HEK293 (cell line): ENCODE measurements at regions not wholly inside any gene's neighbourhood (a gene's known extent, or its start where the extent isn't known, plus 50 kb on each side); places are given as distances from the start of the nearest gene placed in this dataset.

Experiments used
- CTCF ChIA-PET: fragments of 350-600 bp; formaldehyde crosslinking; extraction: SDS; loops from one replicate; lab custom pipeline; 2021; ENCODE audit warnings: antibody characterized with exemption; lab: Yijun Ruan, JAX
- POLR2A ChIA-PET: fragments of 300-600 bp; formaldehyde crosslinking; extraction: SDS; loops from one replicate; lab custom pipeline; 2020; ENCODE audit warnings: antibody characterized with exemption, inconsistent platforms; lab: Yijun Ruan, JAX
- H3K27ac ChIP-seq: fragments of 200-500 bp; sonication (Bioruptor generic); 2 replicates; pipeline ENCODE4 v1.5.1; 2014; ENCODE audit warnings: low read depth, low read length, control low read depth, inconsistent platforms; ENCODE audit errors: extremely low read depth
- H3K36me3 ChIP-seq, 2 experiments: fragments of 200-500 bp in 1 of 2; sonication (Bioruptor generic) in 1 of 2; 1 replicate in 1 of 2; 2 replicates in 1 of 2; pipeline ENCODE4 v1.5.1; 2014 to 2017; ENCODE audit warnings: inconsistent platforms in 2 of 2, low read length in 2 of 2; ENCODE audit not compliant: control insufficient read depth in 2 of 2, insufficient read depth in 1 of 2
- H3K4me1 ChIP-seq: fragments of 200-500 bp; sonication (Bioruptor generic); 2 replicates; pipeline ENCODE4 v1.5.1; 2014; ENCODE audit warnings: mild to moderate bottlenecking, low read length, inconsistent platforms; ENCODE audit not compliant: control insufficient read depth, insufficient read depth
- H3K4me3 ChIP-seq: 2 replicates; pipeline ENCODE4 v1.5.1; 2011; ENCODE audit warnings: low read depth, mild to moderate bottlenecking, control low read depth, low read length, moderate library complexity
- H3K9me3 ChIP-seq: fragments of 200-500 bp; sonication (Bioruptor generic); 2 replicates; pipeline ENCODE4 v1.5.1; 2014; ENCODE audit warnings: low read depth, low read length, inconsistent platforms; ENCODE audit not compliant: control insufficient read depth, insufficient read depth
- ELK4 ChIP-seq: IDR thresholded peaks from 2 replicates; pipeline ENCODE4 v1.6.1; 2011; ENCODE audit warnings: mild to moderate bottlenecking, low read depth, low read length, borderline replicate concordance
- MYNN ChIP-seq: fragments of 450-650 bp; formaldehyde crosslinking; IDR thresholded peaks from 2 replicates; pipeline ENCODE4 v1.5.1; 2016; ENCODE audit warnings: missing biosample characterization, missing genetic modification characterization, borderline replicate concordance
- OSR2 ChIP-seq: fragments of 450-650 bp; formaldehyde crosslinking; IDR thresholded peaks from 2 replicates; pipeline ENCODE4 v1.5.1; 2016; ENCODE audit warnings: missing biosample characterization, missing genetic modification characterization
- RBAK ChIP-seq: fragments of 450-650 bp; formaldehyde crosslinking; IDR thresholded peaks from 2 replicates; pipeline ENCODE4 v1.5.1; 2016; ENCODE audit warnings: missing biosample characterization, missing genetic modification characterization
- SETDB1 ChIP-seq: IDR thresholded peaks from one replicate; pipeline ENCODE4 v1.6.1; 2017; ENCODE audit warnings: mild to moderate bottlenecking, low read length, moderate library complexity, mixed read lengths; ENCODE audit not compliant: insufficient read length
- SP2 ChIP-seq: fragments of 450-650 bp; formaldehyde crosslinking; IDR thresholded peaks from 2 replicates; pipeline ENCODE4 v1.5.1; 2016; ENCODE audit warnings: missing biosample characterization, missing genetic modification characterization
- TSHZ1 ChIP-seq: fragments of 450-650 bp; formaldehyde crosslinking; IDR thresholded peaks from 2 replicates; pipeline ENCODE4 v1.5.1; 2016; ENCODE audit warnings: missing biosample characterization, missing genetic modification characterization, borderline replicate concordance
- YY2 ChIP-seq: fragments of 450-650 bp; formaldehyde crosslinking; IDR thresholded peaks from 2 replicates; pipeline ENCODE4 v1.5.1; 2016; ENCODE audit warnings: missing biosample characterization, missing genetic modification characterization
- ZBTB21 ChIP-seq: fragments of 450-650 bp; formaldehyde crosslinking; IDR thresholded peaks from 2 replicates; pipeline ENCODE4 v1.5.1; 2017; ENCODE audit warnings: missing biosample characterization, missing genetic modification characterization
- ZBTB8A ChIP-seq: fragments of 450-650 bp; formaldehyde crosslinking; IDR thresholded peaks from 2 replicates; pipeline ENCODE4 v1.5.1; 2016; ENCODE audit warnings: missing biosample characterization, missing genetic modification characterization
- ZFP41 ChIP-seq: fragments of 450-650 bp; formaldehyde crosslinking; IDR thresholded peaks from 2 replicates; pipeline ENCODE4 v1.5.1; 2016; ENCODE audit warnings: missing biosample characterization, missing genetic modification characterization, borderline replicate concordance
- ZNF202 ChIP-seq: fragments of 450-650 bp; formaldehyde crosslinking; IDR thresholded peaks from 2 replicates; pipeline ENCODE4 v1.5.1; 2016; ENCODE audit warnings: missing biosample characterization, missing genetic modification characterization, borderline replicate concordance
- ZNF302 ChIP-seq: fragments of 450-650 bp; formaldehyde crosslinking; IDR thresholded peaks from 2 replicates; pipeline ENCODE4 v1.5.1; 2016; ENCODE audit warnings: missing biosample characterization, missing genetic modification characterization, low read depth
- ZNF404 ChIP-seq: fragments of 450-650 bp; formaldehyde crosslinking; IDR thresholded peaks from 2 replicates; pipeline ENCODE4 v1.5.1; 2017; ENCODE audit warnings: missing biosample characterization, missing genetic modification characterization
- ZNF610 ChIP-seq: fragments of 450-650 bp; formaldehyde crosslinking; IDR thresholded peaks from 2 replicates; pipeline ENCODE4 v1.5.1; 2016; ENCODE audit warnings: missing biosample characterization, missing genetic modification characterization, borderline replicate concordance
- ZNF785 ChIP-seq: fragments of 450-650 bp; formaldehyde crosslinking; IDR thresholded peaks from 2 replicates; pipeline ENCODE4 v1.5.1; 2016; ENCODE audit warnings: missing biosample characterization, missing genetic modification characterization
- TF ChIP-seq, protein P1 (sequence below): fragments of 450-650 bp; formaldehyde crosslinking; IDR thresholded peaks from 2 replicates; pipeline ENCODE4 v1.5.1; 2016; ENCODE audit warnings: missing biosample characterization, missing genetic modification characterization
- TF ChIP-seq, protein P2 (sequence below): fragments of 450-650 bp; IDR thresholded peaks from 2 replicates; pipeline ENCODE4 v1.5.1; 2018; ENCODE audit warnings: missing biosample characterization, missing genetic modification characterization

DNA sequence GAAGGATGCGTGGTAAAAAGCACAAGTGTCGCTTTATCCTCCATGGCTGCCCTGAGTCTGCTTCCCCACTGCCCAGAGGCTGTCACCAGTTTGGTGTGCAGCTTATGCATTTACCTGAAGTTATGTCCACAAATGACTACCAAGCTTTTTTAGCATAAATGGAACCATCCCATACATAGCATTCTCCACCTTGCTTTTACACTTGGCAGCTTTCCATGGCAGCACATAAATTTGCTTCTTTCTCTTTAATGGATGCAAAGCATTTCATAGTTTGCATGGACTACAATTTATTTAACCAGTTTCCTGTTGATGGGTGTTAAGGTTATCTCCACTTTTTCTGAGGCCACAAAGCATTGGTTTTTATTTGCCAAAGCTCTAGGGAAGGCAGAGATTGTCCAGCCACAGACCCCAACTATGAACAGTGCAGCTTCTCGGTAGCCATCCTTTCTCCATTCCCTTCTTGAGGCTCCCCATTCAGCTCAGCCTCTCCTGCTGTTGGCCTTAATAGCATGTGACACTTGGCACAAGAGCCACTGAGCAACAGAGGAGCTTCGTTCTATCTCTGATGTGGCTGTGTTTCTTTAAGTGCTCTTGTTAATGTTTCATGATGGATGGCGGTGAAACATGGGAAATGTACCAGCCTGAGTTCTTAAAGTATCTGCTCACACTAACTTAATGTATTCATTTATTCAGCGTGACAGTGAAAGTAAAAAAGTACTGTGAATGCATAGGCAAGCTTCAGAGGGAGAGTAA lies 59.8 kb upstream of the NAV2 start (continued):
- TF ChIP-seq TSHZ1 (tag by site-specific recombination), result no peak
- TF ChIP-seq YY2 (tag by site-specific recombination), result no peak
- TF ChIP-seq ZBTB21 (tag by site-specific recombination), result no peak
- TF ChIP-seq, all 188 proteins: peak for 0

GRCh38 chr11:19651653-19652052 lies 61.0 kb upstream of the NAV2 start:
- Histone ChIP-seq H3K9me3 (no peaks in the 10 kb centered on the region), H3K36me3 (no peaks in the 10 kb centered on the region), H3K4me1 (no peaks in the 10 kb centered on the region), H3K4me3 (no peak overlapping the region), H3K27ac (no peak overlapping the region)
- ChIA-PET CTCF (interaction anchor here (1.0 kb wide), 1 partner anchor 88 kb away, joined by 4 read pairs; no protein-coding TSS in a partner anchor), POLR2A (no interaction called here)
- TF ChIP-seq, protein P1, sequence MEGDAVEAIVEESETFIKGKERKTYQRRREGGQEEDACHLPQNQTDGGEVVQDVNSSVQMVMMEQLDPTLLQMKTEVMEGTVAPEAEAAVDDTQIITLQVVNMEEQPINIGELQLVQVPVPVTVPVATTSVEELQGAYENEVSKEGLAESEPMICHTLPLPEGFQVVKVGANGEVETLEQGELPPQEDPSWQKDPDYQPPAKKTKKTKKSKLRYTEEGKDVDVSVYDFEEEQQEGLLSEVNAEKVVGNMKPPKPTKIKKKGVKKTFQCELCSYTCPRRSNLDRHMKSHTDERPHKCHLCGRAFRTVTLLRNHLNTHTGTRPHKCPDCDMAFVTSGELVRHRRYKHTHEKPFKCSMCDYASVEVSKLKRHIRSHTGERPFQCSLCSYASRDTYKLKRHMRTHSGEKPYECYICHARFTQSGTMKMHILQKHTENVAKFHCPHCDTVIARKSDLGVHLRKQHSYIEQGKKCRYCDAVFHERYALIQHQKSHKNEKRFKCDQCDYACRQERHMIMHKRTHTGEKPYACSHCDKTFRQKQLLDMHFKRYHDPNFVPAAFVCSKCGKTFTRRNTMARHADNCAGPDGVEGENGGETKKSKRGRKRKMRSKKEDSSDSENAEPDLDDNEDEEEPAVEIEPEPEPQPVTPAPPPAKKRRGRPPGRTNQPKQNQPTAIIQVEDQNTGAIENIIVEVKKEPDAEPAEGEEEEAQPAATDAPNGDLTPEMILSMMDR (tag by site-specific recombination), result no peak
- TF ChIP-seq SETDB1, result no peak
- TF ChIP-seq ELK4, result no peak
- no peak for TF ChIP-seq ZNF610
- TF ChIP-seq ZNF404 (tag by site-specific recombination), result no peak
- no peak for TF ChIP-seq ZNF785 (tag by site-specific recombination)
- TF ChIP-seq ZFP41 (tag by site-specific recombination), result no peak
- no peak for TF ChIP-seq OSR2 (tag by site-specific recombination)
- no peak for TF ChIP-seq RBAK (tag by site-specific recombination)
- TF ChIP-seq MYNN (tag by site-specific recombination), result no peak
- no peak for TF ChIP-seq ZBTB8A
- TF ChIP-seq, protein P2, sequence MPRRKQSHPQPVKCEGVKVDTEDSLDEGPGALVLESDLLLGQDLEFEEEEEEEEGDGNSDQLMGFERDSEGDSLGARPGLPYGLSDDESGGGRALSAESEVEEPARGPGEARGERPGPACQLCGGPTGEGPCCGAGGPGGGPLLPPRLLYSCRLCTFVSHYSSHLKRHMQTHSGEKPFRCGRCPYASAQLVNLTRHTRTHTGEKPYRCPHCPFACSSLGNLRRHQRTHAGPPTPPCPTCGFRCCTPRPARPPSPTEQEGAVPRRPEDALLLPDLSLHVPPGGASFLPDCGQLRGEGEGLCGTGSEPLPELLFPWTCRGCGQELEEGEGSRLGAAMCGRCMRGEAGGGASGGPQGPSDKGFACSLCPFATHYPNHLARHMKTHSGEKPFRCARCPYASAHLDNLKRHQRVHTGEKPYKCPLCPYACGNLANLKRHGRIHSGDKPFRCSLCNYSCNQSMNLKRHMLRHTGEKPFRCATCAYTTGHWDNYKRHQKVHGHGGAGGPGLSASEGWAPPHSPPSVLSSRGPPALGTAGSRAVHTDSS (tag by site-specific recombination), result no peak
- TF ChIP-seq ZNF202 (tag by site-specific recombination), result no peak
- no peak for TF ChIP-seq SP2 (tag by site-specific recombination)
- TF ChIP-seq ZNF302 (tag by site-specific recombination), result no peak
